ENCODE measurements at regions not wholly inside any gene's neighbourhood (a gene's known extent, or its start where the extent isn't known, plus 50 kb on each side); places are given as distances from the start of the nearest gene placed in this dataset.

DNA sequence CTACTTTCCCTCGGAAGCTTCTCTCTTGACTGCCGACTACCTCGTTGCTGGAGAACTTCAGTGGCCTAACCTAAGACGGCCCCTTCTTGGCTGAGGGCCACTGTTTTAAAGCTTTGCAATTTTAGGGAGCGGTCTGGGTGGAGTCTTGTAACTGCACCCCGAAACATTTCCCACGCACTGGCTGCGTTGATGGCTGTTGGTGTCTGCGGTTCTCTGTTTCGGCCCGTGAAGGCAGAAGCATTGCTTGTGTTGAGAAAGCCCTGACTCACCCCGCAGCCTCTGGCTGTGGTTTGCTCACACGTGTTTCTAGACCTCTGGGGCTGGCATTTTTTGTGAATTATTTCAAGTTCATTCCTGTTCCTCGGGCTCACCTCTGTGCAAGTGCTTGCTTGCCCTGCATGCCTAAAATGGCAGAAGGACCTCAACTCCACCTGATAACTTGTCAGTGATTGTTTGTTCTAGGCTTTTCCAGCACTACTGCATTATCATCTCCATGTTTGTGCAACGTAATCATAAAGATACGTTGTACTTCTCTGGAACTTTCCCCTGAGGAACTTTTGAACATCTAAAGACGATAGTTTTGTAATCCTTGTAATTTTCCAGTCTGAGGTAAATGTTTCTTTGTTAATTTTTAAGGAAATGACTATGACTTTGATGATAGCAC, 94.2 kb upstream of the DLX2 start:
- Histone ChIP-seq H2BK5ac (ENCODE audit: low read depth, low read length) (no peak overlapping the region), H3K79me2 (ENCODE audit: control insufficient read depth in 1 of 2, insufficient read depth in 2 of 2, low read length in 2 of 2) (no peaks in the 10 kb centered on the region), H3K79me1 (ENCODE audit: low read depth, low read length) (no peaks in the 10 kb centered on the region), H2BK120ac (replicated peaks; ENCODE audit: low read depth, low read length) (no peak overlapping the region), H3K18ac (ENCODE audit: extremely low read depth, low read length) (no peak overlapping the region), H3K56ac (replicated peaks; ENCODE audit: insufficient read length, low read depth, low read length) (no peak overlapping the region), H2BK20ac (ENCODE audit: low read length) (no peak overlapping the region), H3K4me3 (ENCODE audit: extremely low read depth in 1 of 4, insufficient read depth in 2 of 4, low read depth in 3 of 4, low read length in 4 of 4) (no peak overlapping the region), H4K20me1 (replicated peaks in 1 of 2; ENCODE audit: control insufficient read depth in 1 of 2, insufficient read depth in 2 of 2, low read length in 2 of 2) (no peaks in the 10 kb centered on the region), H3K23me2 (ENCODE audit: low read depth, low read length) (no peaks in the 10 kb centered on the region), H3K4ac (replicated peaks; ENCODE audit: insufficient read length, low read depth, low read length) (no peak overlapping the region), H3K27me3 (replicated peaks in 1 of 4; ENCODE audit: control insufficient read depth in 3 of 4, extremely low read depth in 1 of 4, insufficient read depth in 3 of 4, low read length in 3 of 4) (no peaks in the 10 kb centered on the region), H2BK12ac (ENCODE audit: low read depth, low read length) (no peak overlapping the region), H2AK5ac (ENCODE audit: low read depth, low read length) (no peak overlapping the region), H4K91ac (replicated peaks; ENCODE audit: insufficient read length, low read length) (no peak overlapping the region), H3K14ac (ENCODE audit: insufficient read length) (no peak overlapping the region), H3K27ac (ENCODE audit: low read depth, low read length) (no peak overlapping the region; the same call in 1 of the 2 replicates), H4K5ac (ENCODE audit: insufficient read length, low read depth, low read length) (no peak overlapping the region), H3K9ac (replicated peaks in 1 of 4; ENCODE audit: extremely low read depth in 1 of 4, low read depth in 3 of 4, low read length in 3 of 4) (no peak overlapping the region), H4K8ac (ENCODE audit: extremely low read depth, insufficient read depth, low read length) (no peak overlapping the region), H3K23ac (ENCODE audit: insufficient read length) (no peak overlapping the region), H3K4me2 (ENCODE audit: insufficient read depth in 1 of 2, low read depth in 2 of 2, low read length in 2 of 2) (no peak overlapping the region), H3K4me1 (replicated peaks in 1 of 4; ENCODE audit: control insufficient read depth in 3 of 4, insufficient read depth in 4 of 4, low read length in 3 of 4) (no peaks in the 10 kb centered on the region), H3K36me3 (ENCODE audit: control insufficient read depth in 2 of 4, insufficient read depth in 4 of 4, low read length in 3 of 4) (peaks cover 0 to 8% (median 0%) of the 10 kb centered on the region in 4 experiments; a peak in 3 of 8 replicates), H3K9me3 (ENCODE audit: insufficient read depth in 2 of 2, low read depth in 1 of 2, low read length in 1 of 2) (peaks cover 25 to 33% of the 10 kb centered on the region in 2 experiments), H2BK15ac (ENCODE audit: low read length) (no peak overlapping the region), H2AFZ (ENCODE audit: low read length) (no peak overlapping the region)
- no peak for TF ChIP-seq CHD1 (IDR thresholded peaks at IDR 0.05; ENCODE audit: low read depth, low read length)
- TF ChIP-seq, protein P1, sequence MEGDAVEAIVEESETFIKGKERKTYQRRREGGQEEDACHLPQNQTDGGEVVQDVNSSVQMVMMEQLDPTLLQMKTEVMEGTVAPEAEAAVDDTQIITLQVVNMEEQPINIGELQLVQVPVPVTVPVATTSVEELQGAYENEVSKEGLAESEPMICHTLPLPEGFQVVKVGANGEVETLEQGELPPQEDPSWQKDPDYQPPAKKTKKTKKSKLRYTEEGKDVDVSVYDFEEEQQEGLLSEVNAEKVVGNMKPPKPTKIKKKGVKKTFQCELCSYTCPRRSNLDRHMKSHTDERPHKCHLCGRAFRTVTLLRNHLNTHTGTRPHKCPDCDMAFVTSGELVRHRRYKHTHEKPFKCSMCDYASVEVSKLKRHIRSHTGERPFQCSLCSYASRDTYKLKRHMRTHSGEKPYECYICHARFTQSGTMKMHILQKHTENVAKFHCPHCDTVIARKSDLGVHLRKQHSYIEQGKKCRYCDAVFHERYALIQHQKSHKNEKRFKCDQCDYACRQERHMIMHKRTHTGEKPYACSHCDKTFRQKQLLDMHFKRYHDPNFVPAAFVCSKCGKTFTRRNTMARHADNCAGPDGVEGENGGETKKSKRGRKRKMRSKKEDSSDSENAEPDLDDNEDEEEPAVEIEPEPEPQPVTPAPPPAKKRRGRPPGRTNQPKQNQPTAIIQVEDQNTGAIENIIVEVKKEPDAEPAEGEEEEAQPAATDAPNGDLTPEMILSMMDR (IDR thresholded peaks at IDR 0.05; ENCODE audit: control extremely low read depth in 1 of 3, insufficient read depth in 1 of 3, low read depth in 1 of 3, low read length in 3 of 3): no peak
- TF ChIP-seq SP1 (IDR thresholded peaks at IDR 0.05; ENCODE audit: low read depth, low read length): no peak
- no peak for TF ChIP-seq TAF1 (IDR thresholded peaks at IDR 0.05; ENCODE audit: low read depth, low read length)
- TF ChIP-seq, protein P2, sequence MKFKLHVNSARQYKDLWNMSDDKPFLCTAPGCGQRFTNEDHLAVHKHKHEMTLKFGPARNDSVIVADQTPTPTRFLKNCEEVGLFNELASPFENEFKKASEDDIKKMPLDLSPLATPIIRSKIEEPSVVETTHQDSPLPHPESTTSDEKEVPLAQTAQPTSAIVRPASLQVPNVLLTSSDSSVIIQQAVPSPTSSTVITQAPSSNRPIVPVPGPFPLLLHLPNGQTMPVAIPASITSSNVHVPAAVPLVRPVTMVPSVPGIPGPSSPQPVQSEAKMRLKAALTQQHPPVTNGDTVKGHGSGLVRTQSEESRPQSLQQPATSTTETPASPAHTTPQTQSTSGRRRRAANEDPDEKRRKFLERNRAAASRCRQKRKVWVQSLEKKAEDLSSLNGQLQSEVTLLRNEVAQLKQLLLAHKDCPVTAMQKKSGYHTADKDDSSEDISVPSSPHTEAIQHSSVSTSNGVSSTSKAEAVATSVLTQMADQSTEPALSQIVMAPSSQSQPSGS (IDR thresholded peaks at IDR 0.05; ENCODE audit: low read length): no peak
- TF ChIP-seq JUND (IDR thresholded peaks at IDR 0.05; ENCODE audit: low read length): no peak
- TF ChIP-seq SP2 (IDR thresholded peaks at IDR 0.05; ENCODE audit: low read length): no peak
- TF ChIP-seq BACH1 (IDR thresholded peaks at IDR 0.05; ENCODE audit: low read length): no peak
- TF ChIP-seq KDM1A (IDR thresholded peaks at IDR 0.05; ENCODE audit: borderline replicate concordance, low read length): no peak
- no peak for TF ChIP-seq CBX5 (IDR thresholded peaks at IDR 0.05; ENCODE audit: low read depth, low read length)
- TF ChIP-seq BRCA1 (IDR thresholded peaks at IDR 0.05; ENCODE audit: low read depth, low read length): no peak
- CTCF ChIA-PET (ENCODE audit: partially characterized antibody): no interaction called here
- POLR2A ChIA-PET (ENCODE audit: partially characterized antibody): no interaction called here
- DNase-seq (ENCODE audit: low read depth in 1 of 2, low spot score in 2 of 2) (no peak), FAIRE-seq (no peak)
- 86% methylated on average over 17 of the region's 17 CpGs; no CpG with 5 or more reads in 1 of the 2 experiments for WGBS, 2 experiments (ENCODE audit: extremely low coverage in 1 of 2, insufficient coverage in 1 of 2, insufficient read length in 1 of 2, insufficient replicate concordance in 2 of 2, low coverage in 1 of 2, low lambda C conversion rate in 2 of 2, missing lambda C conversion rate in 1 of 2)
